CD8-positive, alpha-beta memory T cell (primary cell): ENCODE measurements at regions not wholly inside any gene's neighbourhood (a gene's known extent, or its start where the extent isn't known, plus 50 kb on each side); places are given as distances from the start of the nearest gene placed in this dataset.
A peak's percentile ranks its signal among the peaks of the same experiment; 100 is the strongest.

Experiments used
- CTCF ChIA-PET: fragments of 350-600 bp; sonication (Branson Sonifier 250); formaldehyde crosslinking; loops from one replicate; lab custom pipeline; 2021; ENCODE audit warnings: antibody characterized with exemption; lab: Charles Lee
- POLR2A ChIA-PET: fragments of 350-600 bp; sonication (Branson Sonifier 250); formaldehyde crosslinking; loops from one replicate; lab custom pipeline; 2021; ENCODE audit warnings: antibody characterized with exemption; lab: Charles Lee
- DNase-seq, 5 donors: peaks; one replicate each; pipeline versions ENCODE4 v3.0.0 to v3.0.0-alpha.2; 2020 to 2022; ENCODE audit warnings: mixed read lengths in 1 of 5
- H3K27ac ChIP-seq: one replicate; pipeline ENCODE4 v1.7.0; 2013; ENCODE audit warnings: low read depth, mild to moderate bottlenecking, low read length, moderate library complexity
- H3K27me3 ChIP-seq: 2 replicates; pipeline ENCODE4 v1.7.0; 2013; ENCODE audit warnings: low read length, mild to moderate bottlenecking; ENCODE audit not compliant: insufficient read depth, poor library complexity, severe bottlenecking
- H3K36me3 ChIP-seq: 2 replicates; pipeline ENCODE4 v1.7.0; 2013; ENCODE audit warnings: mild to moderate bottlenecking, low read length, moderate library complexity; ENCODE audit not compliant: insufficient read depth
- H3K4me1 ChIP-seq: 2 replicates; pipeline ENCODE4 v1.7.0; 2013; ENCODE audit warnings: mild to moderate bottlenecking, low read length, moderate library complexity; ENCODE audit not compliant: insufficient read depth
- H3K4me3 ChIP-seq: 2 replicates; pipeline ENCODE4 v1.7.0; 2013; ENCODE audit warnings: mild to moderate bottlenecking, low read length
- H3K9me3 ChIP-seq: 2 replicates; pipeline ENCODE4 v1.7.0; 2013; ENCODE audit warnings: mild to moderate bottlenecking, low read length
- H3K27ac Mint-ChIP-seq, 8 donors: one replicate each; pipeline ENCODE4 v1.8.0; 2020 to 2021; ENCODE audit warnings: mixed read lengths in 8 of 8, mild to moderate bottlenecking in 6 of 8, inconsistent platforms in 3 of 8, moderate library complexity in 3 of 8
- H3K27me3 Mint-ChIP-seq, 2 donors: one replicate each; pipeline ENCODE4 v1.8.0; 2020 to 2021; ENCODE audit warnings: mixed read lengths in 2 of 2, mild to moderate bottlenecking in 1 of 2, moderate library complexity in 1 of 2
- H3K36me3 Mint-ChIP-seq, 3 donors: one replicate each; pipeline ENCODE4 v1.8.0; 2020 to 2021; ENCODE audit warnings: mixed read lengths in 3 of 3, inconsistent platforms in 1 of 3, mild to moderate bottlenecking in 1 of 3
- H3K4me1 Mint-ChIP-seq, 3 donors: one replicate each; pipeline ENCODE4 v1.8.0; 2020 to 2021; ENCODE audit warnings: mixed read lengths in 3 of 3, inconsistent platforms in 1 of 3, mild to moderate bottlenecking in 1 of 3
- H3K4me3 Mint-ChIP-seq, 7 donors: one replicate each; pipeline ENCODE4 v1.8.0; 2020 to 2021; ENCODE audit warnings: mixed read lengths in 7 of 7, mild to moderate bottlenecking in 6 of 7, moderate library complexity in 4 of 7, inconsistent platforms in 2 of 7
- H3K9me3 Mint-ChIP-seq, 5 donors: one replicate each; pipeline ENCODE4 v1.8.0; 2020 to 2022; ENCODE audit warnings: mixed read lengths in 5 of 5, mild to moderate bottlenecking in 3 of 5, moderate library complexity in 2 of 5, inconsistent platforms in 1 of 5

- Histone ChIP-seq H3K27me3 (no peaks in the 10 kb centered on the region), H3K36me3 (no peaks in the 10 kb centered on the region), H3K4me3 (no peak overlapping the region), H3K4me1 (no peaks in the 10 kb centered on the region), H3K27ac (no peak overlapping the region), H3K9me3 (no peaks in the 10 kb centered on the region)
- Mint-ChIP-seq H3K4me3 (no peak overlapping the region), H3K4me1 (peaks cover 4 to 22% (median 5%) of the 10 kb centered on the region in 3 donors), H3K27ac (no peak overlapping the region), H3K27me3 (peaks cover 0 to 1% of the 10 kb centered on the region in 2 donors), H3K9me3 (no peaks in the 10 kb centered on the region), H3K36me3 (no peaks in the 10 kb centered on the region)
- ChIA-PET POLR2A (no interaction called here), CTCF (interaction anchor here (1.7 kb wide), 1 partner anchor 77 kb away, joined by 4 read pairs; no protein-coding TSS in a partner anchor)
- no peak for DNase-seq
Observed at GRCh38 chr21:31503939-31504338, 155.6 kb upstream of the SOD1 start.

- Histone ChIP-seq H3K9me3 (no peaks in the 10 kb centered on the region), H3K4me1 (no peaks in the 10 kb centered on the region), H3K27ac (no peak overlapping the region), H3K27me3 (no peaks in the 10 kb centered on the region), H3K4me3 (no peak overlapping the region), H3K36me3 (no peaks in the 10 kb centered on the region)
- Mint-ChIP-seq H3K36me3 (no peaks in the 10 kb centered on the region), H3K9me3 (no peaks in the 10 kb centered on the region), H3K27me3 (peaks cover 0 to 1% of the 10 kb centered on the region in 2 donors), H3K27ac (no peak overlapping the region), H3K4me3 (no peak overlapping the region), H3K4me1 (peaks cover 4 to 18% (median 5%) of the 10 kb centered on the region in 3 donors)
- no peak for DNase-seq
- ChIA-PET POLR2A (no interaction called here), CTCF (no interaction called here)
Observed at GRCh38 chr21:31503467-31503866, 156.0 kb upstream of the SOD1 start.

- no peaks in the 10 kb centered on the region for H3K36me3 ChIP-seq
- H3K4me1 Mint-ChIP-seq: peaks cover 4 to 18% (median 5%) of the 10 kb centered on the region in 3 donors
- no peaks in the 10 kb centered on the region for H3K27me3 ChIP-seq
- H3K9me3 ChIP-seq: no peaks in the 10 kb centered on the region
- no peak overlapping the region for H3K27ac Mint-ChIP-seq
- H3K4me3 Mint-ChIP-seq: no peak overlapping the region
- H3K27ac ChIP-seq: no peak overlapping the region
- no peaks in the 10 kb centered on the region for H3K36me3 Mint-ChIP-seq
- DNase-seq: no peak
- no peak overlapping the region for H3K4me3 ChIP-seq
- peaks cover 0 to 1% of the 10 kb centered on the region in 2 donors for H3K27me3 Mint-ChIP-seq
- no peaks in the 10 kb centered on the region for H3K4me1 ChIP-seq
- peaks cover 0 to 1% (median 0%) of the 10 kb centered on the region in 5 donors for H3K9me3 Mint-ChIP-seq
- ChIA-PET CTCF (no interaction called here), POLR2A (no interaction called here)
Observed at GRCh38 chr21:31502537-31503143, 156.9 kb upstream of the SOD1 start.

- Mint-ChIP-seq H3K4me1 (peaks cover 4 to 17% (median 5%) of the 10 kb centered on the region in 3 donors), H3K27me3 (no peaks in the 10 kb centered on the region), H3K27ac (no peak overlapping the region), H3K36me3 (no peaks in the 10 kb centered on the region), H3K4me3 (no peak overlapping the region), H3K9me3 (peaks cover 0 to 1% (median 0%) of the 10 kb centered on the region in 5 donors)
- CTCF ChIA-PET: no interaction called here
- Histone ChIP-seq H3K36me3 (no peaks in the 10 kb centered on the region), H3K4me3 (no peak overlapping the region), H3K9me3 (no peaks in the 10 kb centered on the region), H3K4me1 (no peaks in the 10 kb centered on the region), H3K27me3 (no peaks in the 10 kb centered on the region), H3K27ac (no peak overlapping the region)
- no peak for DNase-seq
- POLR2A ChIA-PET: no interaction called here
Observed at GRCh38 chr21:31501926-31502325, 157.6 kb upstream of the SOD1 start.

GRCh38 chr21:31500982-31501381, 156.9 kb upstream of the TIAM1 start:
- Histone ChIP-seq H3K36me3 (no peaks in the 10 kb centered on the region), H3K9me3 (no peaks in the 10 kb centered on the region), H3K4me3 (no peak overlapping the region), H3K4me1 (no peaks in the 10 kb centered on the region), H3K27ac (no peak overlapping the region), H3K27me3 (no peaks in the 10 kb centered on the region)
- Mint-ChIP-seq H3K9me3 (peaks cover 0 to 1% (median 0%) of the 10 kb centered on the region in 5 donors), H3K36me3 (no peaks in the 10 kb centered on the region), H3K27me3 (no peaks in the 10 kb centered on the region), H3K27ac (no peak overlapping the region), H3K4me3 (no peak overlapping the region), H3K4me1 (peaks cover under 1 to 8% (median under 1%) of the 10 kb centered on the region in 3 donors)
- ChIA-PET POLR2A (no interaction called here), CTCF (no interaction called here)
- DNase-seq: no peak

- ChIA-PET CTCF (no interaction called here), POLR2A (no interaction called here)
- no peak overlapping the region for H3K27ac ChIP-seq
- no peak overlapping the region for H3K4me3 Mint-ChIP-seq
- H3K9me3 Mint-ChIP-seq: peaks cover 0 to 1% (median 0%) of the 10 kb centered on the region in 5 donors
- H3K4me3 ChIP-seq: no peak overlapping the region
- no peaks in the 10 kb centered on the region for H3K36me3 Mint-ChIP-seq
- peaks cover 0 to 1% (median 0%) of the 10 kb centered on the region in 3 donors for H3K4me1 Mint-ChIP-seq
- no peak overlapping the region for H3K27ac Mint-ChIP-seq
- no peaks in the 10 kb centered on the region for H3K36me3 ChIP-seq
- no peaks in the 10 kb centered on the region for H3K27me3 ChIP-seq
- no peaks in the 10 kb centered on the region for H3K27me3 Mint-ChIP-seq
- no peak for DNase-seq
- no peaks in the 10 kb centered on the region for H3K4me1 ChIP-seq
- H3K9me3 ChIP-seq: no peaks in the 10 kb centered on the region
Observed at GRCh38 chr21:31500071-31500470, 156.0 kb upstream of the TIAM1 start.

GRCh38 chr21:31498985-31499384, 154.9 kb upstream of the TIAM1 start:
- no peaks in the 10 kb centered on the region for H3K27me3 Mint-ChIP-seq
- no peak overlapping the region for H3K4me3 ChIP-seq
- ChIA-PET POLR2A (no interaction called here), CTCF (no interaction called here)
- no peak overlapping the region for H3K27ac ChIP-seq
- no peak for DNase-seq
- H3K4me3 Mint-ChIP-seq: no peak overlapping the region
- H3K9me3 Mint-ChIP-seq: peaks cover 0 to 3% (median 0%) of the 10 kb centered on the region in 5 donors
- H3K27me3 ChIP-seq: no peaks in the 10 kb centered on the region
- H3K4me1 Mint-ChIP-seq: no peaks in the 10 kb centered on the region
- H3K36me3 Mint-ChIP-seq: no peaks in the 10 kb centered on the region
- no peaks in the 10 kb centered on the region for H3K4me1 ChIP-seq
- H3K9me3 ChIP-seq: no peaks in the 10 kb centered on the region
- H3K27ac Mint-ChIP-seq: no peak overlapping the region
- no peaks in the 10 kb centered on the region for H3K36me3 ChIP-seq

- no peaks in the 10 kb centered on the region for H3K36me3 Mint-ChIP-seq
- CTCF ChIA-PET: no interaction called here
Observed at GRCh38 chr21:31497914-31498313, 153.9 kb upstream of the TIAM1 start.

More at GRCh38 chr21:31497914-31498313, 153.9 kb upstream of the TIAM1 start:
- Mint-ChIP-seq H3K4me3 (no peak overlapping the region), H3K4me1 (no peaks in the 10 kb centered on the region), H3K27me3 (no peaks in the 10 kb centered on the region), H3K9me3 (peaks cover 0 to 3% (median 0%) of the 10 kb centered on the region in 5 donors), H3K27ac (peak overlapping the region in 1 of 8 donors; percentile 36)
- Histone ChIP-seq H3K27me3 (no peaks in the 10 kb centered on the region), H3K36me3 (no peaks in the 10 kb centered on the region), H3K27ac (no peak overlapping the region), H3K9me3 (no peaks in the 10 kb centered on the region), H3K4me3 (no peak overlapping the region), H3K4me1 (no peaks in the 10 kb centered on the region)
- no peak for DNase-seq
- POLR2A ChIA-PET: no interaction called here
